OCI-LY7 (cell line): ENCODE measurements at regions not wholly inside any gene's neighbourhood (a gene's known extent, or its start where the extent isn't known, plus 50 kb on each side); places are given as distances from the start of the nearest gene placed in this dataset.

Experiments
- BruUV-seq: library from RNA; stranded (reverse); fragments of 400-500 nt; replicated peaks from 2 replicates; lab custom pipeline; 2021; lab: Mats Ljungman, UMichigan
- CTCF ChIA-PET: fragments of 300-600 bp; sonication (Branson Sonifier 250); formaldehyde crosslinking; loops from one replicate; lab custom pipeline; 2022; ENCODE audit warnings: antibody characterized with exemption; ENCODE audit not compliant: unreplicated experiment; lab: Charles Lee
- POLR2A ChIA-PET: fragments of 300-600 bp; sonication (Branson Sonifier 250); formaldehyde crosslinking; loops from one replicate; lab custom pipeline; 2022; ENCODE audit warnings: antibody characterized with exemption; lab: Charles Lee
- DNase-seq: peaks from one replicate; pipeline ENCODE4 v3.0.0-alpha.2; 2015; ENCODE audit warnings: low spot score
- H2AFZ ChIP-seq: fragments of 200-600 bp; sonication (generic), shearing (Covaris generic); 2 replicates; pipeline ENCODE4 v1.6.1; 2014; ENCODE audit warnings: mild to moderate bottlenecking, antibody characterized with exemption, low read length, moderate library complexity
- H3K27ac ChIP-seq: fragments of 200-600 bp; sonication (generic); 2 replicates; pipeline ENCODE4 v1.5.1; 2014; ENCODE audit warnings: mixed run types, low read depth, mild to moderate bottlenecking, moderate library complexity, low read length, inconsistent platforms; ENCODE audit not compliant: poor library complexity, severe bottlenecking
- H3K36me3 ChIP-seq: fragments of 200-600 bp; sonication (generic); 2 replicates; pipeline ENCODE4 v1.6.1; 2014; ENCODE audit warnings: mild to moderate bottlenecking, antibody characterized with exemption, low read length, moderate library complexity, mixed read lengths; ENCODE audit not compliant: insufficient read depth
- H3K4me1 ChIP-seq: fragments of 200-600 bp; sonication (generic); 2 replicates; pipeline ENCODE4 v1.5.1; 2014; ENCODE audit warnings: mild to moderate bottlenecking, low read length; ENCODE audit not compliant: insufficient read depth, poor library complexity, severe bottlenecking
- H3K4me2 ChIP-seq: fragments of 200-600 bp; sonication (generic); 2 replicates; pipeline ENCODE4 v1.6.1; 2014; ENCODE audit warnings: mild to moderate bottlenecking, low read length
- H3K4me3 ChIP-seq: fragments of 200-600 bp; sonication (generic); 2 replicates; pipeline ENCODE4 v1.5.1; 2014; ENCODE audit warnings: mild to moderate bottlenecking, low read depth, low read length; ENCODE audit not compliant: poor library complexity, severe bottlenecking
- H3K79me2 ChIP-seq: fragments of 200-600 bp; sonication (generic); 2 replicates; pipeline ENCODE4 v1.6.1; 2016; ENCODE audit warnings: low read depth, mild to moderate bottlenecking, low read length, moderate library complexity, mixed read lengths; ENCODE audit not compliant: insufficient read depth
- H3K9me2 ChIP-seq: fragments of 200-600 bp; sonication (generic); 2 replicates; pipeline ENCODE4 v1.6.1; 2016; ENCODE audit warnings: mild to moderate bottlenecking, low read length, mixed read lengths; ENCODE audit not compliant: insufficient read depth
- H3K9me3 ChIP-seq: fragments of 200-600 bp; sonication (generic); 2 replicates; pipeline ENCODE4 v1.6.1; 2014; ENCODE audit warnings: mild to moderate bottlenecking, mixed run types, low read length, mixed read lengths
- H4K20me1 ChIP-seq: fragments of 200-600 bp; sonication (generic); 2 replicates; pipeline ENCODE4 v1.6.1; 2014; ENCODE audit warnings: mild to moderate bottlenecking, antibody characterized with exemption, low read length, moderate library complexity, mixed read lengths; ENCODE audit not compliant: insufficient read depth
- CTCF ChIP-seq: fragments of 200-600 bp; sonication (generic); conservative IDR thresholded peaks from 2 replicates; pipeline ENCODE4 v1.5.1; 2014; ENCODE audit warnings: mild to moderate bottlenecking, antibody characterized with exemption, low read length, moderate library complexity, mixed read lengths
- EZH2phosphoT487 ChIP-seq: fragments of 200-600 bp; sonication (generic); IDR thresholded peaks from 2 replicates; pipeline ENCODE4 v1.6.1; 2018; ENCODE audit warnings: low read depth, borderline replicate concordance, mild to moderate bottlenecking, mixed run types, antibody characterized with exemption, low read length, moderate library complexity, mixed read lengths
- intact Hi-C: fragments of 100-400 bp; cut with micrococcal nuclease; formaldehyde crosslinking; loops from one replicate; pipeline ENCODE4 v1.10.0; 2022; ENCODE audit not compliant: unreplicated experiment

GRCh38 chr10:4183761-4184261 is 398.8 kb upstream of the KLF6 start:
- no peaks in the 10 kb centered on the region for H3K4me1 ChIP-seq
- H3K4me2 ChIP-seq: no peak overlapping the region
- H3K27ac ChIP-seq: no peak overlapping the region
- CTCF ChIA-PET: no interaction called here
- no peaks in the 10 kb centered on the region for H3K79me2 ChIP-seq
- no TSS peak for BruUV-seq
- H3K36me3 ChIP-seq: no peaks in the 10 kb centered on the region
- TF ChIP-seq EZH2phosphoT487: no peak
- no peak for TF ChIP-seq CTCF
- H3K9me2 ChIP-seq: no peaks in the 10 kb centered on the region
- no peaks in the 10 kb centered on the region for H3K9me3 ChIP-seq
- no peak overlapping the region for H2AFZ ChIP-seq
- POLR2A ChIA-PET: interaction anchor here (0.6 kb wide), 1 partner anchor 73 kb away, joined by 3 read pairs; no protein-coding TSS in a partner anchor
- H3K4me3 ChIP-seq: no peak overlapping the region
- no peaks in the 10 kb centered on the region for H4K20me1 ChIP-seq
- DNase-seq: no peak
- intact Hi-C loops: no loop called here

- no TSS peak for BruUV-seq
- POLR2A ChIA-PET: no interaction called here
Measured at GRCh38 chr10:4181621-4182049, 396.6 kb upstream of the KLF6 start.

More at GRCh38 chr10:4181621-4182049, 396.6 kb upstream of the KLF6 start:
- intact Hi-C loops: no loop called here
- no peaks in the 10 kb centered on the region for H3K9me2 ChIP-seq
- no peaks in the 10 kb centered on the region for H3K79me2 ChIP-seq
- H3K9me3 ChIP-seq: no peaks in the 10 kb centered on the region
- CTCF ChIA-PET: no interaction called here
- no peak for DNase-seq
- no peaks in the 10 kb centered on the region for H3K36me3 ChIP-seq
- TF ChIP-seq EZH2phosphoT487 (no peak), CTCF (no peak)
- peaks cover 1% of the 10 kb centered on the region for H3K4me1 ChIP-seq
- H3K4me3 ChIP-seq: no peak overlapping the region
- no peak overlapping the region for H3K4me2 ChIP-seq
- H4K20me1 ChIP-seq: no peaks in the 10 kb centered on the region
- no peak overlapping the region for H2AFZ ChIP-seq
- no peak overlapping the region for H3K27ac ChIP-seq
